Posterior vena cava (tissue), 2 donors: ENCODE measurements at regions not wholly inside any gene's neighbourhood (a gene's known extent, or its start where the extent isn't known, plus 50 kb on each side); places are given as distances from the start of the nearest gene placed in this dataset.

Experiments used
- DNase-seq: peaks from one replicate; pipeline ENCODE4 v3.0.0-alpha.2; 2020; ENCODE audit warnings: low spot score
- intact Hi-C, 2 donors: fragments of 100-400 bp; cut with DNase I; formaldehyde crosslinking; loops; one replicate each; pipeline versions ENCODE4 v1.14.1 to v1.14.2; 2022 to 2023
- donor health status: DM: yes; HTN: yes; CAD: no.
- donor health status: DM: yes; HTN: yes; CAD: no.

DNA sequence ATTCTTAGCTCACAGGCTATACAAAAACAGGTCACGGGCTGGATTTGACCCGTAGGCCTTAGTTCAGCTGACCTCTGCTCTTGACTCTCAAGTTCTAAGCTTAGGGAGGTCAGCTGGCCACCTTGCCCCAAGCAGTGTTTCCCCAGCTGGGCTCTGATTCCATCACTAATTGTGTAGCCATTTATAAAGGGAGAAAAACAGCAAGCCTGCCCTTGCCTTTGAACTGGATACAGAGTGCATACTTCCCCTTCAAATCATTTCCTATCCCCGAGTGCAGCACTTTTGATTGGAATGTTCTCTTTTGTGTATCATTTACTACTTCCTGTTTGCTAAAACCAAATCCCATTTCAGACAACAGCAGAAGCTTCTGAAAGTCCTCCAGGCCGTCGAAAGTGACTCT lies 153.6 kb downstream of the KATNIP start:
- peak; percentile 42 for DNase-seq
- intact Hi-C loops, result no loop called here

DNA sequence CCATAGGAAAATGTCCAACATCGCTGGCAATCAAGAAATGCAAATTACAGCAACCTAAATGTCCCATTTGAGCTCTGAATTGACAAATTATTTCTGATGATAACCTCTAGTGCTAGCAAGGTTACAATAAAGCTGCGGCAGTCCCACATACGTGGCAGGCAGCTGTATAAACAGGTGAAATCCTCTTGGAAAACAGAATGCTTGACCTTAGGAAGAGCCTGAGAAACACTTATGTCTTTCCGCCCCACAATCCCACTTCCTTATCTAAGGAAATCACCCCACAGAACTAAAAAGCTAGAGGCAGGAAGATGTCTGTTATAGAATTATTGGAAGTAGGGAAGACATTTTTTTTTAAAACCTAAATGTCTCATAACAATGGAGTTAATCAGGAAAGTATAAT lies 154.3 kb downstream of the KATNIP start:
- intact Hi-C loops, result no loop called here
- DNase-seq, result no peak

DNA sequence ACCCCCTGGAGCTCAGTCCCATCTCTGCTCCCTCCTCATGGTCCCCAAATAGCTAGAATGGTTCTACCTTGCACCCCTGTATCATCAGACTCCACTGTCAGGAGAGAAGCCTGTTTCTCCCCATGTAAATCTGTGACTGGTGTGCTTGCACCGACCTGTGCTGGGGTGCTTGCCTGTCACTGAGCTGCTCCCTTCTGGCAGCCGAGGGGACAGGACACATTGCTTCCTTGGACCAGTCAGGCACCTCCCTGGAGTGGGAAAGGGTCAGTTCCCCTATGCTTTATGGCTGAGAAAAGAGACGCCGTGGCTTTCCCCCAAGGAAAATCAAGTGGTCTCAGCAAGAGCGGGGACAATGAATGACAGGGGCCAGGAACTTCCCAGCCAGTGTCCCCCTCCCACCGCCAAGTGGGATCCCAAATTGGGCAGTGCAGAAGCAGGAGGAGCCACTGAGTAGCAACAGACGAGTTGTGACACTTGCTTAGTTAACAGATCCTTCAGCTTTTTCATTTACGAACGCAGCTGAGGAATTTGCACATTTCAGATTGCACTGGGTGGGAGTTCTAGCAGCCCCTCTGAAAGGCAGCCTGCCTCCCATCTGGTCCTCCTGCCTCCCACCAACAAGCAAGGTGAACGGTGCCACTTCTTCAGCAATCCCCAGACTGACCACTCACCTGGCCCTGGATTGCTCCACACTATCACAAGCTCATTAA lies 156.4 kb downstream of the KATNIP start:
- intact Hi-C loops, result no loop called here
- DNase-seq, result peak; percentile 47

DNA sequence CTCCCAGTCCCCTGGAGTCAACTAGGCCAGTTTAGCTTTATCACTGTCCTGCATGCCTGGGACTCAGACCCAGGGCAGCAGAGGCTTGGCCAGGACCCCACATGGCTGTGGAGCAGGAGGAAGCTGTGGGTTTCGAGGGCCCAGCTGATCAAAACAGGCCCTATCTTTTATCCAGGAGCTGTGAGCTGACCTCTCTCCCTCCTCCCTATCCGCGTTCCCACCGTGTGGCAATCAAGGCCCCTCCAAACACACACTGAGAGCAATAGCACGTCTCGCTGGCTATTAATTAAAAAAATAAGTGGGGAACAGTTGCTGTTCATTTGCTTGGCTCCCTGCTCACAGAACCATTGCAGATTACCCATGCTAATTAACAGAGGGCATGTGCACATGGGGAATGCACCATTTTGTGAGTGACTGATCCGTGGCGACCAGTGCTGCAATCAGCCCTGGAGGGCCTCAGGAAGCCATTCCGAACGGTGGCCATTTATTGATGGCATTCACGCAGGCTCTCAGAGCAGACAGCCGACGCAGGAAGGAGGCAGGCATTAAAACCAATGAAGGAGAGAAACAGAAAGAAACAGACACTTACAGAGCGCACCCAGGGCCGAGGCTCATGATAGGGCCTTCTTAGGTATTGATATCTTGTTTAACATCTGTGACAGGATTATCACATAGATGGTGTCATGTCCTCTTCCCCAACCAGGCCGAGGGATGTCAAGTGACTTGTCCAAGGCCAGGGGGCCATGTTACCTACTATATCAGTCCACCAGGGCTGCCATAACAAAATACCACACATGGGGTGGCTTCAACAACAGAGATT lies 157.1 kb downstream of the KATNIP start:
- intact Hi-C loops, result no loop called here
- peak; percentile 55 for DNase-seq

DNA sequence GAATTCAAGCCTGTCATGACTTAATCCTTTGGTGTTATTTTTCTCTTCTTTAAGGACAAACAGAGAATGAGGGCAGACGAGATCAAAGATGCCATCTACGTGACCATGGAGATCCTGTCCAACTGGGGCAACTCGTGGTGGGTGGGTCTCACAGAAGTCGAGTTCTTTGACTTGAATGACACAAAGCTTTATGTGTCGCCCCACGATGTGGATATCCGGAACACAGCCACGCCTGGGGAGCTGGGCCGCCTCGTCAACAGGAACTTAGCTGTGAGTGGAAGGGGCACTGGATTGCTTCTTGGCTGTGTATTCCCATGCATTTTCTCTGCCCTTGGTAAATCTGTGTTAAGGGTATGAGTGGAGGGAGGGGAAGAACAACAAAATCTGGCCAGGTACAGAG lies 158.7 kb downstream of the KATNIP start:
- intact Hi-C loops, result no loop called here
- peak; percentile 22 for DNase-seq

DNA sequence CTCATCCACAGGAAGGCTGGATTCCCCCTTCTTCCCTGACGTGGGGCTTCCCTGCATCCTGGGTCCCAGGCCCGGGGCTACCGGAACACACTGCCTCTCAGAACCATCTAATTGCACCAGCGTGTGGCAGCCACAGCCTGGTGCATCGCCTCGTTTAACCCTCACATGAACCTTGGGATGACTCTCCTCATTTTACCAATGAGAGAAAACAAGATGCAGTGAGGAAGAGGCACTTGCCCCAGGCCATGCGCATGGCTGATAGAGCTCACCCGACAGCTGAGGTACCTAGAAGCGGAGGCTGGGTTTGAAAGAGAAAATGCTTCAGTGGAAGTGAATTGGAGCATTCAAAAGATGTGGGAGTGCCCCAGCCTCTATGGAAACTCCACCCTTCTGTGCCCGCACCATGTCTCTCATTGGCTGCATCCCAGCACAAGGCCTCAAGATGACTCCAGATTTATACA lies 162.3 kb downstream of the KATNIP start:
- DNase-seq, result peak; percentile 44
- intact Hi-C loops, result no loop called here

DNA sequence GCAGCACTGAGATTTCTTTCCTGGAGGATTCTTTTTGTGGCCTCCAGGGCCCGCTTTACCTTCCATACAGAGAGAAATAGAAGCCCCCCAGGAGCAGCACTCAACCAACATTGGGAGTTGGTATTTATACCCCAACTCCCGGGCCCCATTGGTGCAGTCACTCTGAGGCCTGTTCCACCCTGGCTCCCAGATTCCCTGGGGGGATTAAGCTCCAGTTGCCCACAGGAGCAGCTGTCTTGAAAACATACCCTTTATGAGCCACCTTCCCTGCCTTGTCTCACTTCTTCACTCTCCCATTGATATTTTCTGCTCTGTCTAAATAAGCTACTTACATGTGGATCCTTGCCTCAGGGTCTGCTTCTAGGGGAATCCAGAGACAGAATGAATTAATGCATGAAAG lies 167.8 kb downstream of the KATNIP start:
- intact Hi-C loops, result no loop called here
- DNase-seq, result no peak

DNA sequence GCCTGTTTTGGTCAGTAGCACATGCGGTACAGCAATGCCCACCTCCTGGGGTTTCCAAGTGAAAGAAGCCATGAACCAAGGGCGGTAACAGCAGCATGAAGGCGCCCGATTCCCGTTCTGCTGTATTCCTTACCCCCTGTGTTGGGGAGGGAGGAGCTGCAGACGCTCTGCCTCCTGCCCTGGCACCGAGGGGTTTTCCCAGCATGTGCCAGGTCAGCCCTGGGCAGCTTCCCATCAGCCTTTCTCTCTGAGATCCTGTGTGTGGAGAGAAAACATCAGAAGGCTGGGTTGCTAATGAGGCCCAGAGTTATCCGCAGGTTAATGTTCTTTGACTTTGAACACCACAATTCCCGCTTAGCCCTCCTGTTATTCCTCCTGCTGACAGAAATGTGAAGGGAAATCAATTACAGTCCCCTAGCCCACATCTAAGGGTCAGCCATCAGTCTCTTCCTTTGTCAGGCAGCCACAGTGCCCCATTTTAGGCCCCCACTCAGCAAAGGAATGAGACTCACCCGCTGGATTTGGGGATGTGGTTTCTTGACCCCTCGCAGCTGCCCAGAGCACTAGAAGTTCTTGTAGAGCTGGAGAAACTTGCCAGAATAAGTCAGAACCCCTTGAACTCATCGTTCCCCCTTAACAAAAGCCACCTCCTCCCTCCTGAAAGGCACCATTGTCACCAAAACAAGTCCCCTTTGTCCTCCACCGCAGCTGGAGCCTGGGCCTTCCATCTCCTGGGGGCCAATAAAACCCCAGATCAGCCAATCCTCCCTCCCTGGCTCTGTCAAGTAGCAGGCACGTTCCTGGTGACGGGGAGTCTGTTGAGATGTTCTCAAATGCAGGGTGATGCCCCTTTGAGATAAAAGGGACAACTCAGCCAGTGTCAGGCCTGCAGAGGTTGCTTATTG lies 168.5 kb downstream of the KATNIP start:
- intact Hi-C loops, result no loop called here
- DNase-seq, result peak; percentile 50

DNA sequence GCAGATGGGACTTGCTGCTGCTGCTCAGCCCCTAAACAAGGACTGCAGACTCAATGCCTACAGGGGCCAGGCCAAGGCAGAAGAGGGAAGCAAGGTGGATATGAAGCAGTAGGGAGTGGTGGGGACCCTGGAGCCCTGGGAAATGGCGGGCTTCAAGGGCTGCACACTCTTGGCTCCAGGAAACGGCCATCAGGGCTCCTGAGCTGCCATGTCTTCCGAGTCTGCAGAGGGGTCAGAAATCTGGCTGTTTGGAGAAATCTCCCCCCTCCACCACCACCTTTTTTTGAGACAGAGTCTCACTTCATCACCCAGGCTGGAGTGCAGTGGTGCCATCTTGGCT lies 169.1 kb downstream of the KATNIP start:
- intact Hi-C loops, result no loop called here
- DNase-seq, result peak; percentile 53

DNA sequence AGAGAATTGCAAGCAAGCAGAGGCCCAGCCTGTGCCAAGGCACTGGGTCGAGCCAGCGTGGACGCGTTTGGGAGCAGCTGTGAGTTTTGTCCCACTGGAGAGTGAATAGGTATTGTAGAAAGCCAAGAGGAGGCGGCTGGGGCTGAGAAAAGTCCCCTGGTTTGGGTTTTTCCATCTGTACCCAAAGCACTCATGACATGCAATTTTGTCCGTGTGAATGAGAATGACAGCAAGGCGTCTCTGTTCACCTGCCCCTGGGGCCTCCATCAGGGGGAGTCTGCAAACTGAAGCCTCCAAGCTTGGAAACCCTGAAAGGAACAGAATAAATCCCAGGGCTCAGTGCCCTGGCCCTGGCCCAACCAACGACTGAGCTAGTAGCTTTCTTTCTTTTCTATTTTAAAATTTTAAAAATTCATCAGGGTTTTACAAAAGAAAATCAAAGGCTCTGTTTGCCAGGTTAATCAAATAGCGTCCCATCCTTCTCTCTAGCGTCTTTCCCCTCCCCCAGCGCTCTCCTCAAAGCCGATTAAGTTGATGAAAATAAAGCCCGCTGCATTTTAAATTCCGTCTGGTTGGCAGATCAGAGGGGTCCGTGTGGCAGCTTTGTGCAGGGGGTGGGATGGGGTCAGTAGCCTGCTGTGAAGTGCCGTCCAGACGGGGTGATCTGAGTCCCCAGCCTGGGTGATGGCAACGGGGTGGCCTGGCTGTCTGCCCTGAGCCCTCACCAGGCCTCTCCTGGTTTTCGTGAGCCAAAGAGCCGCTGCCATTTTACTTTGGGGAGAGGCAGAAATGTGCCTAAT lies 171.0 kb downstream of the KATNIP start:
- no peak for DNase-seq
- intact Hi-C loops, result no loop called here

DNA sequence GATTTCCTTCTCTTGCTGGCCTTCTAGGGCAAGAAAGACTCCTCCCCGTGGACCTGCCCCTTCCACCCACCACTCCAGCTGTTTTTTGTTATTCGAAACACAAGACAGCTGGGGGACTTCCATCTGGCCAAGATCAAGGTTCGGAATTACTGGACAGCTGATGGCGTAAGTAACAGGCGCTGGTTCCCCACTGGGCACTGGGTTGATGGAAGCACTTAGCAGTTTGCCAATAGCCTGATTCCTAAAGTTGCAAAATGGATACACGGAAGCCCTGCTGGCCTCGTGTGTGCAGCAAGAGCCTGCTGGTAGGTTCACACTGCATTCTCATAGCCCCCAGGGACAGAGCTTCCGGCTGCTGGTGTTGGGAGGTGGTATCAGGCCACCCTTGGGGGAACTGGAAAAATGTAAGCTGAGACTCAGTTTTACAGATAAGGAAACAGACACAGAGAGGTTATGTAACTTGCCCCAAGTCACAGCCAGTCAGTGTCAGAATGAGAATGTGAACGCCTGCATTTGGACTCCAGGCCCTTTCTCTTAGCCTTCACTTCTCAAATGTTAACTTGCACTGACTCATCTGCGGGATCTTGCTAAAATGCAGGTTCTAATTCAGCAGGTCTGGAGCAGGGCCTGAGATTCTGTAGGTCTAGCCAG lies 171.7 kb downstream of the KATNIP start:
- intact Hi-C loops, result no loop called here
- DNase-seq, result peak; percentile 93

DNA sequence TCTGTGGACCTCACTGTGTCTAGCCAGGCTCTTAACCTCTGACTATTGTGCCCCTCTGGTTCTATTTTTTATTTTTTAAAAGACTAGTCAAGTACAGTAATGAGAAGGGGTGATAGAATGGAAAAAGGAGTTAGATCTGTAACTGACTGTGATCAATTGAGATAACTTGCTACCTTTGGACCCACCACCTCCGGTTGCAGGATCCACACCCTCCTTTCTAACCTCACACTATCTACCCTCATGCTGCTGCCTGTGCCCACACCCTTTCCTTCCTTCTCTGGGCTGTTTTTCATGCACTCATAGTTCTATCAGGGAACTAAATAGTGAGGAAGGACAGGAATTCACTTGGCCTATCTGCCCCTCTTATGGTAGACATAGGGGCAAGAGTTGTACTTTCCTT lies 172.3 kb downstream of the KATNIP start:
- DNase-seq, result peak; percentile 20
- intact Hi-C loops, result no loop called here

DNA sequence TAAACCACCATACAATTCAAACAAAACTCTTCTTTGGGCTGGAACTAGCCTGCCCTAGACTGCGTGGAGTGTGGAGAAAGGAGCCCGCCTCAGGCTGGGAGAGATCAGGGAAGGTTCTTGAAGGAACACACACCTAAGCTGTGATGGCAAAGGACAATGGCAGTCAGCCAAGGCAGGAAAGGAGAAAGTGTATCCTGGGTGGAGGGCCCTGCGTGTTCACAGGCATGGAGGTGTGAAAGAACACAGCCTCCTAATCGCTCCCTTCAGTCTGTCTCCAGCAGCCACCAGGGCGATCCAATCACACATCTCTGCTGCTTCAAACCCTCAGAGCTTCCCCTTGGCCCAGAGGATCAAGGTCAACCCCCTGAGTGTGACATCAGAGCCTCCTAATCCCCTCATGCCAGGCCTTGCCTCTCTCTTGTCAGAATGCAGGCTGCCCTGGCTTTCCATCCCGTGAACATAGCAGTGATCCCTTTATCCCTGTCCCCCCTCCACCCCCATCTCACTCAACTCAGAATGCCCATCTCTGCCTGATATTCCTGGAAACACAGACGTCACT lies 173.0 kb downstream of the KATNIP start:
- intact Hi-C loops, result no loop called here
- DNase-seq, result peak; percentile 36

DNA sequence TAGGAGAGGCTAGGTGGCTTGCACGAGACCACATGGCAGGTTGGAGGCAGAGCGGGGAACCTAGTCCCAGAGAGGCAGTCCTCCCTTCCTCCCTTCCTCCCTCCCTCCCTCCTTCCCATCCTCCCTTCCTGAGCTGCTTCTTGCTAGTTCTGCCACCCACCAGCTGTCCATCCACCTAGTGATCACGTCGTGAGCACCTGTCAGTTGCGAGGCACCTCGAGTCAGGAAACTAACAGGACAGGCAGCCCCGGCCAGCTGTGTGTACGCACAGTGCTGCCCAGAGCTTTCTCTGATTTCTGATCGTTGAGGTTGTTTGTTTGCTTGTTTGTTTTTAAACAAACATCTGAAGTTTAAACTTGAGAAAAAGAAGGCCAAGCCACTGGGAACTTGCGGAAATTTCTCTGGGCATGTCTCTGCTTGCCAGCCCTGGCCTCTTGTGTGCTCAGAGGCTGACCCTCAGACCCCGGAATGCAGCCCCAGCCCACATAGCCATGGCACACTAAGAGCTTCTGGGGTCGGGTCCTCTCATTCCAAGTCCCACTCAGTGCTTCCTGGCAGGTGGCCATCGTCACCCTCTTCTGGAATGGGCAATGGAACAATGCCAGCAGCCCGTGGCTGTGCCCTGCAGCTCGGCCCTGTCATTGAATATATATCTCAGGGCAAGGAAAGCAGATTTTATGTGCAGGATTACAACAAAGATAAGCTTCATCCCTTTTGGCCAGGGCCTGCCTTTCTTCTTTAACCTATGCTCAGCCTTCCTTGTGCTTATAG lies 174.0 kb downstream of the KATNIP start:
- intact Hi-C loops, result no loop called here
- peak; percentile 69 for DNase-seq

DNA sequence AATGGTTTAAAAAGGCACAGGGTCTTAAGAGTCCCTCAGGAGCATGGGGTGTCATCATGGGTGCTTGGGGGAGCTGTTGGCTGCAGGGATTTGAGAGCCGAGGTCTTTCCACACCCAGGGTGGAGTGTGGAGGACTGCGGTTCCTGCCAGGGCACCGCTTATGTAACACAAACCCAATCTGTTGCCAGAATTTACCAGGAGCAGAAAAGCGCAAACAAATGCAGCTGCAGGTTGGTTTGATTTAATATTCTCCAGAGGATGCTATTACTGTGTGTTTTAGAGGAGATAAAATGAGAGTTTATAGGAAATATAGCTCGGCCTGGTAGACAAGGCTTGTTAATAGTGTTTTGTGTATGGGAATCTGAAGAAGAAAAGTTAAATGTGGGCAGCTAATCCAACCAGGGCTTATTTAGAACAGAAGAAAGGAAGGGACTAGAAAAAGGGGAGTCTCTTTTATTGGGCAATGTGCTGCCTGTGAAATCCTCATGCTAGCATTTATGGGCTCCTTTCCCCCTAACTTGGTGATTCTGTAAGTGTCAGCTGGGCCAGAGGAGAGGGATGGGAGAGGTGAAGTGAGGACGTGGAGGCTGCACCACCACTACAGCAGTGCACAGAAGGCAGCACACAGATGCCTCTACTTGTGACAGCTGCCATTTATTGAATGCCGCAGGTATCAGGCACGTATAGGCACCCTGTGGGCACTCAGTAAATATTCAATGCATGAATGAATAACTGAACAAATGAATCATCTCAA lies 174.7 kb downstream of the KATNIP start:
- intact Hi-C loops, result no loop called here
- DNase-seq, result peak; percentile 57

DNA sequence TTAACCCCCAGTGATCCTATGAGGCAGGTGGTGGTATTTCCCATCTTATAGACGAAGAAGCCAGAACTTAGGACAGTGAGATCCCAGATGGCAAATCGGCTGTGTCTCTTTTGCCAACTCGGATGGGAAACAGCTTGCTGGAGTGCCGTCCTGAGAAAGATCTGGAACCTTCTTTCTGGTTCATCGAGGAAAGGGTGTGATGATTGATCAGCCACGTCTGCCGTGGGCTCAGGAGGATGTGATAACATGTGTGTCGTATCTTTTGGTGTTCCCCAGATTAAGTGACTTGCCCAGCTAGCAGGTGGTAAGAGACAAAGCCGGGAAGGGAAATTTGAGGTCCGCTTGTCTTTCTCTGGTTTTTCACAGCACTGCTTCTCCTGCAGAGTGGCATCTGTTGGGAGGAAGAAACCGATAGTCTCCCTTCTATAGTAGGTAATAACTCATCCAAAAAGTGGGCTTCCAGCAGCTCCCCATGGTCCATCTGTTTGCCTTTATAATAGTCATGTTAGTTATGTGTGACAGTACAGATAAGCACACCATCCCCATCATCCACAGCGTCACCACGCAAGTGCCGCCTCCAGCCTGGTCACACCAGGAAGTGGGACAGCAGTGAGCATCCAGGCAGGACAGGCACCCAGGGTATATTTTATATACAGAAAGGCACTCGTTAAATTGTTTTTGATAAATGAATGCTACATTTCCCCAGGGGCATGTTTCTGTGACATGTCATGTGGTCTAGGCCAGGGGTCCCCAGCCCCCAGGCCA lies 175.5 kb downstream of the KATNIP start:
- peak; percentile 58 for DNase-seq
- intact Hi-C loops, result no loop called here
